LNCaP clone FGC (cell line): ENCODE measurements at regions not wholly inside any gene's neighbourhood (a gene's known extent, or its start where the extent isn't known, plus 50 kb on each side); places are given as distances from the start of the nearest gene placed in this dataset.

Experiments
- DNase-seq: peaks from one replicate; pipeline ENCODE4 v3.0.0-alpha.2; 2011; ENCODE audit warnings: low read depth
- H3K4me3 ChIP-seq: 2 replicates; pipeline ENCODE4 v1.5.1; 2011; ENCODE audit warnings: mild to moderate bottlenecking, low read depth, low read length, control low read depth
- TF ChIP-seq, protein P1 (sequence below): IDR thresholded peaks from 2 replicates; pipeline ENCODE4 v1.5.1; 2012; ENCODE audit warnings: mild to moderate bottlenecking; ENCODE audit not compliant: control insufficient read depth, insufficient read depth; ENCODE audit errors: extremely low read depth

GRCh38 chr11:13224324-13224723 lies 53.3 kb upstream of the BMAL1 start:
- TF ChIP-seq, protein P1, sequence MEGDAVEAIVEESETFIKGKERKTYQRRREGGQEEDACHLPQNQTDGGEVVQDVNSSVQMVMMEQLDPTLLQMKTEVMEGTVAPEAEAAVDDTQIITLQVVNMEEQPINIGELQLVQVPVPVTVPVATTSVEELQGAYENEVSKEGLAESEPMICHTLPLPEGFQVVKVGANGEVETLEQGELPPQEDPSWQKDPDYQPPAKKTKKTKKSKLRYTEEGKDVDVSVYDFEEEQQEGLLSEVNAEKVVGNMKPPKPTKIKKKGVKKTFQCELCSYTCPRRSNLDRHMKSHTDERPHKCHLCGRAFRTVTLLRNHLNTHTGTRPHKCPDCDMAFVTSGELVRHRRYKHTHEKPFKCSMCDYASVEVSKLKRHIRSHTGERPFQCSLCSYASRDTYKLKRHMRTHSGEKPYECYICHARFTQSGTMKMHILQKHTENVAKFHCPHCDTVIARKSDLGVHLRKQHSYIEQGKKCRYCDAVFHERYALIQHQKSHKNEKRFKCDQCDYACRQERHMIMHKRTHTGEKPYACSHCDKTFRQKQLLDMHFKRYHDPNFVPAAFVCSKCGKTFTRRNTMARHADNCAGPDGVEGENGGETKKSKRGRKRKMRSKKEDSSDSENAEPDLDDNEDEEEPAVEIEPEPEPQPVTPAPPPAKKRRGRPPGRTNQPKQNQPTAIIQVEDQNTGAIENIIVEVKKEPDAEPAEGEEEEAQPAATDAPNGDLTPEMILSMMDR = no peak
- no peak for DNase-seq
- no peak overlapping the region for H3K4me3 ChIP-seq

DNA sequence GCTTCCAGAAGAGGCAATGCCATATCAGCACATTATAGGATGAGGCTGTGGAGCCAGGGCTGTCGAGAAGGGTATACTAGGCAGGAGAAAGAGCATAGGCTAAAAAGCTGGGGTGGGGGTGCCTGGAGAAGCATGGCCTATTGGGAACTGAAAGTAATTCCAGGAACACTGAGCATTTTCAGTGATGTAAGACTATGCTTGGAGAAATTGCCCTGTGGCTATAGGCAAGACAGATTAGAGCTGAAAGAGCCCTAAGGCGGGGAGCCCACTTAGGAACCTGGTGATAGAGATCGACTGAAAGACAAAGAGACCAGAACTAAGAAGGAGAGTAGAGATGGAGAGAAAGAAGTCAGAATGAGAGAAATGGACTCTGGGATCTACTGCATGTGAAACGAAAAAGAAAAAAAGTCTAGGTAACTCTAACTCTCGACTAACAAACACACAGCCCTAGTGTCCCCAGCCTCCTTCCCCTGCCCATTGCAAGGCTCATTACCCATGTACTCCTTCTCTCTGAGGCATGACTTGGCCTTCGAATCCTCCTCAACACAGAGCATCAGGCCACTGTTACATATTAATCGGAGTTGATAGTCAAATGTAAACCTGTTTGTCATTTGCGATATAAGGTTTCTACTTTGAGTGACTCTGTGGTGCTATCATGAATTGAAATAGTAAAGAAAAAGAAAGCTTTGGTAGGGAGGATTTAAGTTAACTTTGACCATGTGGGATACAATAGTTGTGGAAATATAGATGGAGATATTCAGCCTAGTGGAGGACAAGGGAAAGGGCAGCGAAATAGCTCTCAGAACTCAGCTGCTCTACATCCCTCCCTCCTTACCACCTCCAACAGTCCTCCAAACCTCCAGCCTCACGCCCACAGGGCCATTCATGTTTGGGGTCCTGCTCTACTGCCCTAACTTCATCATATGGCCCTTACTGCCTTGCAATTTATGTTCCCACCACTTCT lies 52.3 kb upstream of the BMAL1 start:
- DNase-seq = no peak
- TF ChIP-seq, protein P1 = no peak
- H3K4me3 ChIP-seq = no peak overlapping the region

DNA sequence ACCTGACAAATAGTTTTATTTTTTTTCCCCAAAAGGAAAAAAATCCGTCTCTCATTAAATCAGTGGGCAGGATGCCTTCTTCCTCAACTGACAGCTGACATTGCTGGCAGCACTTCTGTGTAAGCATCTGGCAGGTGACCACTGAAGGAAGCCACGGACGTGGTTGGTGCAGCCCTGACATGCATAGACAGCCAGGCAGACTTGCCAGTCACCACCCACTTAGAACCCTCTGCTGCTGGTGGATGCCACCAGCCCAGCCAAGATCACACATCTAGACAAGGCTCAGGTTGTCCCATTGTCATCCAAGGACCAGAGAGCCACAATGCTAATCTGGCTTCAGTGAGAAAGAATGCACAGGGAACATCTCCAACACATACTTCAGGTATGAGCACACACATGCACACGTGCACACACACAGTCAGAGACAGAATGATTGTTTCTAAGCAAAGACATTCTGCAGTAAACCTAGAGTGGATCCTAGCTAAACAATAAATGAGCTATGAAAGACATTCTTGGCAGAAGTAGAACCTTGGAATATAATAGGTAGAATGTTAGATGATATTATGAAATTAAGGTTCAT lies 49.8 kb upstream of the BMAL1 start:
- TF ChIP-seq, protein P1 = no peak
- DNase-seq = no peak
- H3K4me3 ChIP-seq = no peak overlapping the region
